HG03378 (cell line): ENCODE measurements at regions not wholly inside any gene's neighbourhood (a gene's known extent, or its start where the extent isn't known, plus 50 kb on each side); places are given as distances from the start of the nearest gene placed in this dataset.

Source experiments
- ATAC-seq: cut with Tn5 transposase; IDR thresholded peaks from one replicate; pipeline ENCODE4 v1.9.1; 2021; ENCODE audit warnings: mild to moderate bottlenecking, moderate library complexity; ENCODE audit not compliant: unreplicated experiment

- ATAC-seq, result no peak
Measured at GRCh38 chr4:24174602-24175001, 284.8 kb upstream of the PPARGC1A start.

- ATAC-seq, result no peak
Measured at GRCh38 chr4:24172406-24172805, 282.6 kb upstream of the PPARGC1A start.

- no peak for ATAC-seq
Measured at GRCh38 chr4:24169956-24170355, 280.1 kb upstream of the PPARGC1A start.

GRCh38 chr4:24168658-24169057 lies 278.8 kb upstream of the PPARGC1A start:
- ATAC-seq, result no peak

- ATAC-seq, result no peak
Measured at GRCh38 chr4:24166501-24166900, 276.7 kb upstream of the PPARGC1A start.

GRCh38 chr4:24164797-24165196 lies 274.9 kb upstream of the PPARGC1A start:
- no peak for ATAC-seq

GRCh38 chr4:24164054-24164693 lies 274.3 kb upstream of the PPARGC1A start:
- no peak for ATAC-seq

GRCh38 chr4:24163314-24163713 lies 273.5 kb upstream of the PPARGC1A start:
- ATAC-seq, result no peak

GRCh38 chr4:24160358-24160757 lies 270.5 kb upstream of the PPARGC1A start:
- ATAC-seq, result no peak

- no peak for ATAC-seq
Measured at GRCh38 chr4:24158031-24158430, 268.2 kb upstream of the PPARGC1A start.

- ATAC-seq, result no peak
Measured at GRCh38 chr4:24150034-24150433, 260.2 kb upstream of the PPARGC1A start.

- ATAC-seq, result no peak
Measured at GRCh38 chr4:24146127-24146526, 256.3 kb upstream of the PPARGC1A start.

GRCh38 chr4:24145591-24145990 lies 255.7 kb upstream of the PPARGC1A start:
- no peak for ATAC-seq

- no peak for ATAC-seq
Measured at GRCh38 chr4:24144381-24144780, 254.5 kb upstream of the PPARGC1A start.

- ATAC-seq, result no peak
Measured at GRCh38 chr4:24143741-24144140, 253.9 kb upstream of the PPARGC1A start.

GRCh38 chr4:24141836-24142235 lies 252.0 kb upstream of the PPARGC1A start:
- ATAC-seq, result no peak

- ATAC-seq, result no peak
Measured at GRCh38 chr4:24140892-24141291, 251.0 kb upstream of the PPARGC1A start.

GRCh38 chr4:24137671-24138601 lies 248.1 kb upstream of the PPARGC1A start:
- no peak for ATAC-seq

GRCh38 chr4:24131954-24132673 lies 242.3 kb upstream of the PPARGC1A start:
- ATAC-seq, result no peak

- ATAC-seq, result no peak
Measured at GRCh38 chr4:24130637-24131036, 240.8 kb upstream of the PPARGC1A start.

GRCh38 chr4:24126776-24127175 lies 236.9 kb upstream of the PPARGC1A start:
- no peak for ATAC-seq
